ENCODE measurements at regions not wholly inside any gene's neighbourhood (a gene's known extent, or its start where the extent isn't known, plus 50 kb on each side); places are given as distances from the start of the nearest gene placed in this dataset.
"Not testable (repeated sequence)": the region's sequence is repeated elsewhere in the genome, so short reads cannot be mapped to it uniquely, and the experiment has no call there.

GRCh38 chr18:73683409-73684238 is 464.0 kb downstream of the FBXO15 start:
- DNase-seq (ENCODE audit: low read depth), result no peak

DNA sequence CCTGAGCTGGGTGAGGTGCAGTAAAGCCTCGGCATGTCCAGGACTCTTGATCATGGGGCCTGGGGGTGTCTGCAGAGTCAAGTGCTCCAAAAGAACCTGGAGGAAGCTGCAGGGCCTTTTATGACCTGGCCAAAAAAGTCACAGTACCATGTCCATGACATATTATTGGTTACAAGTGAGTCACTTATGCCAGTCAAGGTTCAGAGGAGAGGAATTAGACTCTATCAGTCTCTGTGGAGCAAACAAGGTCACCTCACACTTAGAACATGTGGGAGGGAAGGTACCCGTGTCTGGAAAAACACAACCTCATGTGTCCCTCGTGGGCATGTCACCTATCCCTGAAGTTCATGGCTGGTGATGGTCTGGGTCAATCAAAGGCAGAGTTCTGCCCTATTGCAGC is 465.7 kb downstream of the FBXO15 start:
- no peak for DNase-seq (ENCODE audit: low read depth)

GRCh38 chr18:73681398-73681797 is 466.2 kb downstream of the FBXO15 start:
- no peak for DNase-seq (ENCODE audit: low read depth)

DNA sequence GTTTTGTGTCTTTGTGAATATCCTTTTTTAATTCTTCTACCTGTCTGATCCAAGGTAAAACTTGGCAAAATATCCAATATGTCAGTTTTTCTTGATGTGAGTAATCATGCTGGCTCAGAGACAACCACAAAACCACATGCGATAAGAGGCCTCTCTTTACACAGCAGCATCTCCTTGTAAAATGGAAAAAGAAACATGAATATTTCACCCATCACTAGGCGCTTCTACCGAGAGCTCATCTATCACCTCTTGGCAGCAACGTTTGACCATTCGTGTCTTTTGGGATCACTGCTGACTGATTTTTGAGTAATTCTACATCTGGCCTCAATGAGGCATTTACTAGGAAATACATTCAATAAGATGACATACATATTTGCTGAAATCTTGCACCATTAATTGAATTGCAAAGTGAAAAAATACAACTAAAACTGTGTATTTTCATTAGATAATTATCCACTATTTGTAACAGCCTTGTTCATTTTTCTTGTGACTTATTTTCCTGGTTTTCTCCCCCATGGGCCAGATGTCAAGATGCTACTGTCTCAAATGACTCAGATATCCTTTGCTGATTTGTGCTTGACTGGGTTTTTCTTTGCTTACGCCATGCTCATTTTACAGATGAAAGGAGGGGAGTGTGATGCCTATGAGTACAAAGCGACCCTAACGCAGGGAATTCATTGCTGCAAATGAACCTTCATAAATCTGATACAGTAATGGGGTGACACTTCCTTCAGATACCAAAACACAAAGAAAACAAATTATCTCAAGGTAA is 467.5 kb downstream of the FBXO15 start:
- peak; percentile 66 for DNase-seq (ENCODE audit: low read depth)

GRCh38 chr18:73677450-73677849 is 470.2 kb downstream of the FBXO15 start:
- DNase-seq (ENCODE audit: low read depth), result no peak

DNA sequence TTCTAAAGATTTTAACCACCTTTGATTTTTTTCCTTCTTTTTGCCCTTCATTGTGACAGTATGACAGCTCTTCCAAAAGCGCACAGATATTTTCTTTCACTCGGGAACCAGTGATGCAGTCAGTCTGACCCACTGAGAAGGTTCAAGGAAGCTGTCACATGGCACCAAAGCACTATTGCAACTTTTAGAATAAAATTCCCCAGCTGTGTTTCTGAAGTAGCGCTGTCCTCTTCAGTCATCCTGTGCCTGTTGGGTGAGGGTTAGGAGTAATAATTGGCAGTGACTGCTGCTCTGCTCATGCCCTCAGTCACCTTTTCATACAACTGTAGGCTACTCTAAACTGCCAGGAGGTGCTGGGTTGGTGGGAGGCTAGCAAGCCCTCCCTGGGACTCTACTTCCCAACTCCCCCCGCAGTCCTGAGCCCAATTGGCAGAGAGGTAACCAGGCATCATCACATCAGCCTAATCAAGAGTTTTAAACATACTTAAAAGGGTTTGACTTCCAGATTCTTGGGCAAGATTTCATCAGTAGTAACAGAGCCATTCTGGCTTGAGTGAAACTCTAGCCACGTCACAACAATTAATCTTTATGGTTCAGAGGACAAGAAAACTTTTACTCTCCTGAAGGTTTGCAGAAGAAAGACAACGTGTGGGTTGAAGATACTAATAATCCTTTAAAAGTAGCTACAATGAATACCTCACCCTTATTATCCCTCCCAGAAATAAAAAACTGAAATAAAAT is 473.3 kb downstream of the FBXO15 start:
- no peak for DNase-seq (ENCODE audit: low read depth)

GRCh38 chr18:73671480-73671879 is 476.2 kb downstream of the FBXO15 start:
- not testable (repeated sequence) for DNase-seq (ENCODE audit: low read depth)

DNA sequence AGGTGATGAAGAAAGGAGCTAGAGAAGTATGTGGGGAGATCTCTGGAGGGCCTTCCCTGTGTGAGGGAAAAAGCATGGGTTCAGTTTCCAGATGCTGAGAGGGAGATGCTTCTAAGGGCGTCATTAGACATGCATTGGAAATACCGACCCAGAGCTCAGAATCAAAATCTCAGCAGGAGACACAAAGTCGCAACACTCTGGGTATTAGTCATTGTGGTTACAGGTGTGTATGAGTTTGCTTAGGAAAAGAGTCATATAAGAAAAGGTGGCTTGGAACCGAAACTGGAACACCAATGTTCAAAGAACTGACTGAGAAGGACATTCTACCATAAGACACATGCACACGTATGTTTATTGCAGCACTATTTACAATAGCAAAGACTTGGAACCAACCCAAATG is 477.1 kb downstream of the FBXO15 start:
- peak; percentile 52 for DNase-seq (ENCODE audit: low read depth)

DNA sequence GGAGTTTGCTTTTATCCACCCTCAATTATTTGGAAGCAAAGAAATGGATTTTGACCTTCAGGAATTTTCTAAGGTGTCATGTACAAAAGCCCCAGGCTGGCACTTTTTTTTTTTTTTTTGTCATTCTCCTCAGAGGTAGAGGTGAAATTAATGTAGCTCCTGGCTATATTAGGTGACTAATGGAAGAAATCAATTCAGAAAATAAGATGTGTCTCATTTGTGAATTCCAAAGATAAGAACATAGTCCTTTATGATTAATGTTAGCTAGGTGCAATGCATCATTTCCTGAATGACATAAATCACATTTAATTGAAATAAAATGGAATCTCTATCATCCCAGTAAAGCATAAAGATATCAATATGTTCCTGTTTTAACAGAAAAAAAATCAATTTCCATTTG is 477.6 kb downstream of the FBXO15 start:
- DNase-seq (ENCODE audit: low read depth), result no peak

DNA sequence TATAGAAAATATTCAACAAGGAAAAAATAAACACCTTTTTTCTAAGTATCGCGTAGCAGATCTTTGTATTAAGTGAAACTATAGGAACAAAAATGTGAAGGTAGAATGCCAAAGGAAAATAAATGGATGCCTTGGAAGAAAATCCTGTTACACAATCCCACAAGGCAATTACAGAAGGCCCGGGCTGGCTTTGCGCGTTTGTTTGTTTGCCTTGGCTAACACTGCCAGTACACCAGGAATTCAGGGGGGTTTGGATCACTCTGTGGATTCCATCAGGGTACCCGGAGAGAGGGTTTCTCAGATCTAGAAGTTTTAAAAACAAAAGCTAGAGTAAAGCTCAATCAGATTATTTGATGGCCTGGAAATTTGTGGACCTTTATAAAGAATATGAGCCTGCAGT is 478.3 kb downstream of the FBXO15 start:
- peak; percentile 55 for DNase-seq (ENCODE audit: low read depth)

- no peak for DNase-seq (ENCODE audit: low read depth)
Observed at GRCh38 chr18:73668051-73668450, 479.6 kb downstream of the FBXO15 start.

DNA sequence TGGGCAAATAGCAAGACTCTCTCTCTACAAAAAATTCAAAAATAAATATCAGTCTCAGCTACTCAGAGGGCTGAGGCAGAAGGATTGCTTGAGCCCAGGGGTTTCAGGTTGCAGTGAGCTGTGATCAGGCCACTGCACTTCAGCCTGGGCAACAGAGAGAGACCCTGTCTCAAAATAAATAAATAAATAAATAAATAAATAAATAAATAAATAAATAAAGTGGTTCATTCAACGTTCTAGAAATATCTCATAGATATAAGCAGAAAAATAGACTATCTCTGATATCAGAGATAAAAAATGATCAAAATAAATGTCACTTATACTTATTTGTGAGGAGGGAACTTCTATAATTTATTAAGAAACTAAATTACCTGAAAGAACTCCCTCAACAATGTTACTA is 480.9 kb downstream of the FBXO15 start:
- DNase-seq (ENCODE audit: low read depth), result no peak

- DNase-seq (ENCODE audit: low read depth), result no peak
Observed at GRCh38 chr18:73664896-73665295, 482.7 kb downstream of the FBXO15 start.

DNA sequence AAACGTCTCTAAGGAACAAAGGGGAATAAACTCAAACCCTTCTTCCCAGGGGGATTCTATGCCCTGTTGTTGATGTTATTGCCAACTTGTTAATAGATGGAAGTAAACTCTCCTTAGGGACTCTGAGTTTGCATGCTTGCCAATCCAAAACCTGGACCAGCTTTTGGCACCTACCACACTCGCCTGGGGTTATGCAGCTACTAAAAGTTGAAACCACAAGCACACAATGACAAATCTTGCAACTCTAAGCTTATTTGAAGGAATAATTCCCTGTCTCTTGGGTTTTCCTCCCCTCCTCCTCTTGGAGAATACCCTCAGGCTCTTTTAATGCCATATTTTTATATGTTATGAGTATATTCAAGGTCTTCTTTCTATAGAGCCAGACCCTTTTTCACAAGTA is 484.1 kb downstream of the FBXO15 start:
- peak; percentile 66 for DNase-seq (ENCODE audit: low read depth)

- no peak for DNase-seq (ENCODE audit: low read depth)
Observed at GRCh38 chr18:73662421-73662820, 485.2 kb downstream of the FBXO15 start.

DNA sequence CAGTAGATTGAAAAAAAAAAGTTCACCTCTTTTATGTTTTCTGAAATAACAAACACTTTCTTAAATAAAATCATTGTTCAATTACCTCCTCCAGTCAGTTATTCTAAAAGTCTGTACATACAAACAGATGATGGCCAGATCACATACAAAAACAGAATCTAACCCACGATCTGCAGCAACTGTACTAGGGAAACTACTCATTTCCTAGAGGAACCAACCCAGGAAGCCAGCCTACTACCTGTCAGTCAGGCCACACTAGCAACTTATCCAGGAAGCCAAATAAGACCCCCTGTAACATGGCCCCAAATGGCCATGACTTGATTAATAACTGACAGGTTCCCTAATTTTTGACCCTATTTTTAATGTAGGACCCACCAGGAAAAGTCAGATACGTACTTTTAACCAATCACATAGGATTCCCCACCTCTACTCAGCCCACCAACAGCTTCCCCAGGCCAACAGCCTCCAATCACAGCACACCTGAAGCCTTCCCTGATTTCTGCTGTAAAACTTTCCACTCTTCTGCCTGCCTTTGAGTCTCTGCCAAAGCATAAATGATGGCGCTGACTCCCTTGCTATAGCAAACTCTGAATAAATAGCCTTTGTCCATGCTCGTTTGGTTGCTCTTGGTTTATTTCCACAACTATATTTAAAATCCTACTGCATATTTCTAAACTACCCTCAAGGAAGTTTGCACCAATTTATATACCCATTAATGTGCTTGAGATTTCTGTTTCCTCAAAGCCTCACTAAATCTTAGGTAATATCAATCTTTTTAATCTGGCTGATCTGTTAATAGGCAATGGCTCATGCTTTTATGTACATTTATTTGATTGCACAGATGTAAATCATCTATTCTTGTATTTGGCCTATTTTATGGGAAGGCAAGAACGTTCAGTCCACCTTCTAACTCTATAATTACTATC is 486.4 kb downstream of the FBXO15 start:
- no peak for DNase-seq (ENCODE audit: low read depth)

DNA sequence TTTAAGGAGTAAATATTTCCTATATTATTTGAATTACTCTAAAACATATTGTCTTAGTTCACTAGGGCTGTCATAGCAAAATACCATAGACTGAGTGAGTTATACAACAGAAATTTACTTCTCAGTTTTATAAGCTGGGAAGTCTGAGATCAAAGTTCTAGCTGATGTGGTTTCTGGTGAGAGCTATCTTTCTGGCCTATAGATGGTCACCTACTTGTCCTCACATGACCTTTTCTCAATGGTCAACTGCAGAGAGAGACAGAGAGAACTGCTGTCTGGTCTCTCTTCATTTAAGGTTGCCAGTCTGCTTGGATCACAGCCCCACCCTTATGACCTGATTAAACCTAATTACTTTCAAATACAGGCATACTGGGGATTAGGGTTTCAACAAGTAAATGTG is 490.9 kb downstream of the FBXO15 start:
- DNase-seq (ENCODE audit: low read depth), result peak; percentile 40

DNA sequence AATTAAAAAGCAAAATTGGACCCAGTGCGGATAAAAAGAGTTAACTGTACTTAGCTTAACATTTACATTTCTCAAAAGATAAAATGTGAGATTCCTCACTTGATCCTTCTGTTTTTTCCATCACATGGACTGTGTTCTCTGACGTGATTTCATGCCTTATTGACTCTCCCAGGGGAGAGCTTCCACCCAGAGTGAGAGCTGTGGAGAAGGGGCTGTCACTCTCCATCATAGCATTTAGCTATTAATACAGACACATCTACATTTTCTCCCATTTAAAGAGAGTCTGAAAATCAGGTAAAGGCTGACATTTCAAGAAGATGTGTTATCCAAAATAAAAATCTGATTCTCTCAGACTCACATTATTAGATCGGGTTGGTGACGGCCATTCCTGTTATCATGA is 493.8 kb downstream of the FBXO15 start:
- no peak for DNase-seq (ENCODE audit: low read depth)

DNA sequence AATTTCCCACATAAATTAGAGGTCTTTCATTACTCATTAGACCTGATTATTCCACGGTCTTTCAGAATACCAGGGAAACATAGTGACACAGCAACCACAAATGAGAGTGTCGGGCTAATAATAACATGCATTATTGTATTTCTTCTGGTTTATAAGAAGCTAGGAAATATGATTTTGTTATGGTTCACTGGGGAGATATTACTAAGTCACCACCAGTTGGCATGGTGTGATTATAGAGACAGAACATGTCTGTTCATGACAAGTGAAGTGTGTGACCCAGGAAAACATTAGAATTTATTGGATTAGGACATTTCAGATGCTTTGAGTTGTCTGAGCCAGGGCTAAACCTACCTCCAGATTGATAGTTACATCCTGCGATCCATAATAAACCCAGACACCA is 494.4 kb downstream of the FBXO15 start:
- no peak for DNase-seq (ENCODE audit: low read depth)

DNA sequence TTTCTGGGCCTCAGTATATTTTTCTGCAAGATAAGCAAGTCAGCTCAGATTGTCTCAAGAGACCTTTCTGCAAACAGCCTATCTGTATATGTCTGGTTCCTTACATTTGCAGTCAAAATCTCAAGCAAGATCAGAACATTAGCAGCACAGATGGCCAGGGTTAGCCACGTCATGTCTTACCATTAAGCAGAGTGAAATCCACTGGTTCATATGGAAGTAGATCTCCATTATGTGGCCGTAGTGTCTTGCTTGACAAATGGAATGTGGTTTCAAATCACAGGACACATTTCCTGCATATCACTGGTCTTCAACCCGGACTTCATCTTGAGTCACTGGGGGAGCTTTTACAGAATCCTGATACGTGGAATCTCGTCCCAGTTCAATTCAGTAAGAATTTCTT is 500.2 kb downstream of the FBXO15 start:
- DNase-seq (ENCODE audit: low read depth), result no peak

- peak; percentile 82 for DNase-seq (ENCODE audit: low read depth)
Observed at GRCh38 chr18:73646772-73647171, 500.9 kb downstream of the FBXO15 start.

All from M059J (cell line).